ENCODE measurements at regions not wholly inside any gene's neighbourhood (a gene's known extent, or its start where the extent isn't known, plus 50 kb on each side); places are given as distances from the start of the nearest gene placed in this dataset.

- CTCF ChIA-PET = no interaction called here
- intact Hi-C loops (cut with micrococcal nuclease; ENCODE audit: unreplicated experiment) = no loop called here
- DNase-seq (ENCODE audit: low spot score) = no peak
Measured at GRCh38 chr2:35946478-35946877, 409.1 kb upstream of the CRIM1 start.

GRCh38 chr2:35938838-35939237, 416.7 kb upstream of the CRIM1 start:
- BruUV-seq (replicated peaks) = no TSS peak
- H3K27ac ChIP-seq (ENCODE audit: low read depth, low read length, poor library complexity, severe bottlenecking) = no peak overlapping the region
- intact Hi-C loops (cut with micrococcal nuclease; ENCODE audit: unreplicated experiment) = no loop called here

More at GRCh38 chr2:35946478-35946877, 409.1 kb upstream of the CRIM1 start:
- Histone ChIP-seq H3K4me1 (ENCODE audit: insufficient read depth, low read length, poor library complexity, severe bottlenecking) (no peaks in the 10 kb centered on the region), H3K27me3 (replicated peaks; ENCODE audit: insufficient read depth, low read depth, low read length, poor library complexity) (no peaks in the 10 kb centered on the region), H3K36me3 (ENCODE audit: insufficient read depth, low read length, poor library complexity, severe bottlenecking) (no peaks in the 10 kb centered on the region), H3K4me3 (ENCODE audit: low read depth, low read length, poor library complexity, severe bottlenecking) (no peak overlapping the region), H3K9me3 (ENCODE audit: low read depth, low read length, poor library complexity, severe bottlenecking) (no peaks in the 10 kb centered on the region), H3K27ac (ENCODE audit: low read depth, low read length, poor library complexity, severe bottlenecking) (no peak overlapping the region)
- POLR2A ChIA-PET (ENCODE audit: low non-redundant PET) = no interaction called here
- no TSS peak for BruUV-seq (replicated peaks)
- TF ChIP-seq EZH2 (IDR thresholded peaks at IDR 0.05; ENCODE audit: borderline replicate concordance, low read depth, low read length, poor library complexity, severe bottlenecking) = no peak
- TF ChIP-seq, protein P1, sequence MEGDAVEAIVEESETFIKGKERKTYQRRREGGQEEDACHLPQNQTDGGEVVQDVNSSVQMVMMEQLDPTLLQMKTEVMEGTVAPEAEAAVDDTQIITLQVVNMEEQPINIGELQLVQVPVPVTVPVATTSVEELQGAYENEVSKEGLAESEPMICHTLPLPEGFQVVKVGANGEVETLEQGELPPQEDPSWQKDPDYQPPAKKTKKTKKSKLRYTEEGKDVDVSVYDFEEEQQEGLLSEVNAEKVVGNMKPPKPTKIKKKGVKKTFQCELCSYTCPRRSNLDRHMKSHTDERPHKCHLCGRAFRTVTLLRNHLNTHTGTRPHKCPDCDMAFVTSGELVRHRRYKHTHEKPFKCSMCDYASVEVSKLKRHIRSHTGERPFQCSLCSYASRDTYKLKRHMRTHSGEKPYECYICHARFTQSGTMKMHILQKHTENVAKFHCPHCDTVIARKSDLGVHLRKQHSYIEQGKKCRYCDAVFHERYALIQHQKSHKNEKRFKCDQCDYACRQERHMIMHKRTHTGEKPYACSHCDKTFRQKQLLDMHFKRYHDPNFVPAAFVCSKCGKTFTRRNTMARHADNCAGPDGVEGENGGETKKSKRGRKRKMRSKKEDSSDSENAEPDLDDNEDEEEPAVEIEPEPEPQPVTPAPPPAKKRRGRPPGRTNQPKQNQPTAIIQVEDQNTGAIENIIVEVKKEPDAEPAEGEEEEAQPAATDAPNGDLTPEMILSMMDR (conservative IDR thresholded peaks at IDR 0.05; ENCODE audit: low read depth, low read length) = no peak

DNA sequence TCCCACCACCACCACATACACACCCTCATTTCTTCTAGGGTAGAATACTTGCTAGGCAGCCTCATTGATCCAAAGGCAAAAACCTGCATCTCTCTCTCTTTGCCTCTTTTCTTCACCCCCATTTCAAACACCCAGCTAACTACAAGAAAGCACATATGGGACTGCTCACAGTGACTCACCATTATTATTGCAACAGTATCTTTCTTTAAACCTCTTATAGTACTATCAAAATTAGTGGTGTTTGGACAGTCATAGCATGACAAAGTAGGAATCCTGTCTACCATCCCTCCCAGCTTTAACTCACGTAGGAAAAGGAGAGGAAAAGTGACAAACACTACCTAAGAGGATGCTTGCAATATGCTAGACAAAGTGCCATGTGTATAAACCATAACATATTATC, 422.5 kb upstream of the CRIM1 start:
- no peaks in the 10 kb centered on the region for H3K4me1 ChIP-seq (ENCODE audit: insufficient read depth, low read length, poor library complexity, severe bottlenecking)
- H3K27ac ChIP-seq (ENCODE audit: low read depth, low read length, poor library complexity, severe bottlenecking) = no peak overlapping the region
- TF ChIP-seq, protein P1 (conservative IDR thresholded peaks at IDR 0.05; ENCODE audit: low read depth, low read length) = no peak
- no peak for TF ChIP-seq EZH2 (IDR thresholded peaks at IDR 0.05; ENCODE audit: borderline replicate concordance, low read depth, low read length, poor library complexity, severe bottlenecking)
- no peaks in the 10 kb centered on the region for H3K36me3 ChIP-seq (ENCODE audit: insufficient read depth, low read length, poor library complexity, severe bottlenecking)
- intact Hi-C loops (cut with micrococcal nuclease; ENCODE audit: unreplicated experiment) = no loop called here
- no peaks in the 10 kb centered on the region for H3K9me3 ChIP-seq (ENCODE audit: low read depth, low read length, poor library complexity, severe bottlenecking)
- no TSS peak for BruUV-seq (replicated peaks)
- no peaks in the 10 kb centered on the region for H3K27me3 ChIP-seq (replicated peaks; ENCODE audit: insufficient read depth, low read depth, low read length, poor library complexity)
- no peak for DNase-seq (ENCODE audit: low spot score)
- ChIA-PET CTCF (interaction anchor here (0.6 kb wide), 1 partner anchor 12 kb away, joined by 3 read pairs; no protein-coding TSS in a partner anchor), POLR2A (ENCODE audit: low non-redundant PET) (no interaction called here)
- no peak overlapping the region for H3K4me3 ChIP-seq (ENCODE audit: low read depth, low read length, poor library complexity, severe bottlenecking)

More at GRCh38 chr2:35938838-35939237, 416.7 kb upstream of the CRIM1 start:
- H3K4me3 ChIP-seq (ENCODE audit: low read depth, low read length, poor library complexity, severe bottlenecking) = no peak overlapping the region
- no peak for TF ChIP-seq EZH2 (IDR thresholded peaks at IDR 0.05; ENCODE audit: borderline replicate concordance, low read depth, low read length, poor library complexity, severe bottlenecking)
- TF ChIP-seq, protein P1 (conservative IDR thresholded peaks at IDR 0.05; ENCODE audit: low read depth, low read length) = no peak
- H3K36me3 ChIP-seq (ENCODE audit: insufficient read depth, low read length, poor library complexity, severe bottlenecking) = no peaks in the 10 kb centered on the region
- ChIA-PET POLR2A (ENCODE audit: low non-redundant PET) (no interaction called here), CTCF (no interaction called here)
- H3K9me3 ChIP-seq (ENCODE audit: low read depth, low read length, poor library complexity, severe bottlenecking) = no peaks in the 10 kb centered on the region
- no peak for DNase-seq (ENCODE audit: low spot score)
- H3K4me1 ChIP-seq (ENCODE audit: insufficient read depth, low read length, poor library complexity, severe bottlenecking) = no peaks in the 10 kb centered on the region
- H3K27me3 ChIP-seq (replicated peaks; ENCODE audit: insufficient read depth, low read depth, low read length, poor library complexity) = no peaks in the 10 kb centered on the region
